SK-N-SH treated with all-trans-retinoic acid at 6 μM for 48 hours (cell line): ENCODE measurements at regions not wholly inside any gene's neighbourhood (a gene's known extent, or its start where the extent isn't known, plus 50 kb on each side); places are given as distances from the start of the nearest gene placed in this dataset.

Source experiments
- CREB5 ChIP-seq: fragments of 250-450 bp; sonication (Bioruptor Pico); IDR thresholded peaks from 2 replicates; pipeline ENCODE4 v1.5.1; 2020; ENCODE audit warnings: low read depth, mild to moderate bottlenecking, moderate library complexity
- PATZ1 ChIP-seq: fragments of 250-450 bp; sonication (Bioruptor Pico); IDR thresholded peaks from 2 replicates; pipeline ENCODE4 v1.8.0; 2020; ENCODE audit warnings: mild to moderate bottlenecking, moderate library complexity, borderline replicate concordance

GRCh38 chr4:183853548-183853940 lies 51.6 kb upstream of the STOX2 start:
- TF ChIP-seq PATZ1 (no peak), CREB5 (CRISPR knock-in tag) (no peak)
